HEK293 (cell line): ENCODE measurements at regions not wholly inside any gene's neighbourhood (a gene's known extent, or its start where the extent isn't known, plus 50 kb on each side); places are given as distances from the start of the nearest gene placed in this dataset.

ENCODE experiments used
- CTCF ChIA-PET: fragments of 350-600 bp; formaldehyde crosslinking; extraction: SDS; loops from one replicate; lab custom pipeline; 2021; ENCODE audit warnings: antibody characterized with exemption; lab: Yijun Ruan, JAX
- POLR2A ChIA-PET: fragments of 300-600 bp; formaldehyde crosslinking; extraction: SDS; loops from one replicate; lab custom pipeline; 2020; ENCODE audit warnings: antibody characterized with exemption, inconsistent platforms; lab: Yijun Ruan, JAX
- H3K27ac ChIP-seq: fragments of 200-500 bp; sonication (Bioruptor generic); 2 replicates; pipeline ENCODE4 v1.5.1; 2014; ENCODE audit warnings: low read depth, low read length, control low read depth, inconsistent platforms; ENCODE audit errors: extremely low read depth
- H3K36me3 ChIP-seq, 2 experiments: fragments of 200-500 bp in 1 of 2; sonication (Bioruptor generic) in 1 of 2; 1 replicate in 1 of 2; 2 replicates in 1 of 2; pipeline ENCODE4 v1.5.1; 2014 to 2017; ENCODE audit warnings: inconsistent platforms in 2 of 2, low read length in 2 of 2; ENCODE audit not compliant: control insufficient read depth in 2 of 2, insufficient read depth in 1 of 2
- H3K4me1 ChIP-seq: fragments of 200-500 bp; sonication (Bioruptor generic); 2 replicates; pipeline ENCODE4 v1.5.1; 2014; ENCODE audit warnings: mild to moderate bottlenecking, low read length, inconsistent platforms; ENCODE audit not compliant: control insufficient read depth, insufficient read depth
- H3K4me3 ChIP-seq: 2 replicates; pipeline ENCODE4 v1.5.1; 2011; ENCODE audit warnings: low read depth, mild to moderate bottlenecking, control low read depth, low read length, moderate library complexity
- H3K9me3 ChIP-seq: fragments of 200-500 bp; sonication (Bioruptor generic); 2 replicates; pipeline ENCODE4 v1.5.1; 2014; ENCODE audit warnings: low read depth, low read length, inconsistent platforms; ENCODE audit not compliant: control insufficient read depth, insufficient read depth
- ATF2 ChIP-seq: fragments of 450-650 bp; formaldehyde crosslinking; IDR thresholded peaks from 2 replicates; pipeline ENCODE4 v1.5.1; 2016; ENCODE audit warnings: missing biosample characterization, missing genetic modification characterization, low read depth
- BCL11B ChIP-seq: fragments of 450-650 bp; formaldehyde crosslinking; IDR thresholded peaks from 2 replicates; pipeline ENCODE4 v1.5.1; 2016; ENCODE audit warnings: low read depth, missing biosample characterization, missing genetic modification characterization
- ELK4 ChIP-seq: IDR thresholded peaks from 2 replicates; pipeline ENCODE4 v1.6.1; 2011; ENCODE audit warnings: mild to moderate bottlenecking, low read depth, low read length, borderline replicate concordance
- FEZF1 ChIP-seq: fragments of 450-650 bp; formaldehyde crosslinking; IDR thresholded peaks from 2 replicates; pipeline ENCODE4 v1.5.1; 2016; ENCODE audit warnings: missing biosample characterization, missing genetic modification characterization
- GFI1B ChIP-seq: fragments of 450-650 bp; formaldehyde crosslinking; IDR thresholded peaks from 2 replicates; pipeline ENCODE4 v1.5.1; 2016; ENCODE audit warnings: missing biosample characterization, missing genetic modification characterization
- HOXA7 ChIP-seq: sonication (generic); formaldehyde crosslinking; IDR thresholded peaks from 2 replicates; pipeline ENCODE4 v1.8.1; 2022; ENCODE audit warnings: missing genetic modification reagents, borderline replicate concordance
- KLF17 ChIP-seq: fragments of 450-650 bp; formaldehyde crosslinking; IDR thresholded peaks from 2 replicates; pipeline ENCODE4 v1.5.1; 2016; ENCODE audit warnings: missing biosample characterization, missing genetic modification characterization
- OSR2 ChIP-seq: fragments of 450-650 bp; formaldehyde crosslinking; IDR thresholded peaks from 2 replicates; pipeline ENCODE4 v1.5.1; 2016; ENCODE audit warnings: missing biosample characterization, missing genetic modification characterization
- SETDB1 ChIP-seq: IDR thresholded peaks from one replicate; pipeline ENCODE4 v1.6.1; 2017; ENCODE audit warnings: mild to moderate bottlenecking, low read length, moderate library complexity, mixed read lengths; ENCODE audit not compliant: insufficient read length
- WT1 ChIP-seq: fragments of 450-650 bp; formaldehyde crosslinking; IDR thresholded peaks from 2 replicates; pipeline ENCODE4 v1.5.1; 2016; ENCODE audit warnings: missing biosample characterization, missing genetic modification characterization
- YY1 ChIP-seq: fragments of 450-650 bp; formaldehyde crosslinking; IDR thresholded peaks from 2 replicates; pipeline ENCODE4 v1.5.1; 2018; ENCODE audit warnings: missing biosample characterization, missing genetic modification characterization
- ZBTB21 ChIP-seq: fragments of 450-650 bp; formaldehyde crosslinking; IDR thresholded peaks from 2 replicates; pipeline ENCODE4 v1.5.1; 2017; ENCODE audit warnings: missing biosample characterization, missing genetic modification characterization
- ZFP3 ChIP-seq: fragments of 450-650 bp; formaldehyde crosslinking; IDR thresholded peaks from 2 replicates; pipeline ENCODE4 v1.5.1; 2016; ENCODE audit warnings: low read depth, missing biosample characterization, missing genetic modification characterization
- ZFP41 ChIP-seq: fragments of 450-650 bp; formaldehyde crosslinking; IDR thresholded peaks from 2 replicates; pipeline ENCODE4 v1.5.1; 2016; ENCODE audit warnings: missing biosample characterization, missing genetic modification characterization, borderline replicate concordance
- ZNF132 ChIP-seq: fragments of 450-650 bp; formaldehyde crosslinking; IDR thresholded peaks from 2 replicates; pipeline ENCODE4 v1.5.1; 2017; ENCODE audit warnings: missing biosample characterization, missing genetic modification characterization, borderline replicate concordance
- ZNF133 ChIP-seq: fragments of 450-650 bp; formaldehyde crosslinking; IDR thresholded peaks from 2 replicates; pipeline ENCODE4 v1.5.1; 2016; ENCODE audit warnings: missing biosample characterization, missing genetic modification characterization
- ZNF2 ChIP-seq: fragments of 450-650 bp; formaldehyde crosslinking; IDR thresholded peaks from 2 replicates; pipeline ENCODE4 v1.5.1; 2016; ENCODE audit warnings: missing biosample characterization, missing genetic modification characterization
- ZNF239 ChIP-seq: fragments of 450-650 bp; formaldehyde crosslinking; IDR thresholded peaks from 2 replicates; pipeline ENCODE4 v1.5.1; 2016; ENCODE audit warnings: missing biosample characterization, missing genetic modification characterization
- ZNF266 ChIP-seq: fragments of 450-650 bp; formaldehyde crosslinking; IDR thresholded peaks from 2 replicates; pipeline ENCODE4 v1.5.1; 2016; ENCODE audit warnings: missing biosample characterization, missing genetic modification characterization, low read depth
- ZNF354C ChIP-seq: fragments of 450-650 bp; formaldehyde crosslinking; IDR thresholded peaks from 2 replicates; pipeline ENCODE4 v1.5.1; 2016; ENCODE audit warnings: missing biosample characterization, missing genetic modification characterization, low read depth, borderline replicate concordance
- ZNF398 ChIP-seq: fragments of 450-650 bp; formaldehyde crosslinking; IDR thresholded peaks from 2 replicates; pipeline ENCODE4 v1.5.1; 2017; ENCODE audit warnings: missing biosample characterization, missing genetic modification characterization
- ZNF416 ChIP-seq: fragments of 450-650 bp; formaldehyde crosslinking; IDR thresholded peaks from 2 replicates; pipeline ENCODE4 v1.5.1; 2016; ENCODE audit warnings: missing biosample characterization, missing genetic modification characterization
- ZNF48 ChIP-seq: fragments of 450-650 bp; formaldehyde crosslinking; IDR thresholded peaks from 2 replicates; pipeline ENCODE4 v1.5.1; 2016; ENCODE audit warnings: missing biosample characterization, missing genetic modification characterization
- ZNF555 ChIP-seq: fragments of 450-650 bp; formaldehyde crosslinking; conservative IDR thresholded peaks from 2 replicates; pipeline ENCODE4 v1.5.1; 2017; ENCODE audit warnings: missing biosample characterization, mild to moderate bottlenecking, missing genetic modification characterization, inconsistent platforms
- ZNF600 ChIP-seq: fragments of 450-650 bp; formaldehyde crosslinking; IDR thresholded peaks from 2 replicates; pipeline ENCODE4 v1.5.1; 2016; ENCODE audit warnings: missing biosample characterization, missing genetic modification characterization
- ZNF785 ChIP-seq: fragments of 450-650 bp; formaldehyde crosslinking; IDR thresholded peaks from 2 replicates; pipeline ENCODE4 v1.5.1; 2016; ENCODE audit warnings: missing biosample characterization, missing genetic modification characterization
- ZNF792 ChIP-seq: fragments of 450-650 bp; formaldehyde crosslinking; IDR thresholded peaks from 2 replicates; pipeline ENCODE4 v1.5.1; 2016; ENCODE audit warnings: missing biosample characterization, missing genetic modification characterization
- ZSCAN23 ChIP-seq: fragments of 450-650 bp; formaldehyde crosslinking; IDR thresholded peaks from 2 replicates; pipeline ENCODE4 v1.5.1; 2016; ENCODE audit warnings: missing biosample characterization, missing genetic modification characterization
- ZSCAN4 ChIP-seq: fragments of 450-650 bp; formaldehyde crosslinking; IDR thresholded peaks from 2 replicates; pipeline ENCODE4 v1.5.1; 2017; ENCODE audit warnings: missing biosample characterization, missing genetic modification characterization
- ZSCAN5A ChIP-seq: fragments of 450-650 bp; formaldehyde crosslinking; IDR thresholded peaks from 2 replicates; pipeline ENCODE4 v1.5.1; 2016; ENCODE audit warnings: missing biosample characterization, missing genetic modification characterization

GRCh38 chr12:127519779-127520178 lies 747.2 kb upstream of the TMEM132C start (continued):
- TF ChIP-seq SETDB1: no peak
- TF ChIP-seq ZNF239 (tag by site-specific recombination): no peak
- TF ChIP-seq, all 188 proteins: peak for 0

GRCh38 chr12:127526925-127527324 lies 740.0 kb upstream of the TMEM132C start:
- no peak overlapping the region for H3K4me3 ChIP-seq
- CTCF ChIA-PET: no interaction called here

GRCh38 chr12:127528551-127528950 lies 738.4 kb upstream of the TMEM132C start:
- Histone ChIP-seq H3K36me3 (no peaks in the 10 kb centered on the region), H3K4me3 (no peak overlapping the region), H3K4me1 (no peaks in the 10 kb centered on the region), H3K9me3 (no peaks in the 10 kb centered on the region), H3K27ac (no peak overlapping the region)
- ChIA-PET CTCF (no interaction called here), POLR2A (no interaction called here)
- no peak for TF ChIP-seq ZNF48 (tag by site-specific recombination)
- no peak for TF ChIP-seq ATF2 (tag by site-specific recombination)
- no peak for TF ChIP-seq ZNF785
- no peak for TF ChIP-seq HOXA7 (CRISPR knock-in tag)
- TF ChIP-seq OSR2 (tag by site-specific recombination): no peak
- no peak for TF ChIP-seq ZSCAN4 (tag by site-specific recombination)
- TF ChIP-seq ZSCAN23 (tag by site-specific recombination): no peak
- no peak for TF ChIP-seq FEZF1 (tag by site-specific recombination)
- TF ChIP-seq ZNF266: no peak

More at GRCh38 chr12:127526925-127527324, 740.0 kb upstream of the TMEM132C start:
- H3K36me3 ChIP-seq: no peaks in the 10 kb centered on the region
- H3K9me3 ChIP-seq: no peaks in the 10 kb centered on the region
- H3K4me1 ChIP-seq: no peaks in the 10 kb centered on the region
- POLR2A ChIA-PET: no interaction called here
- H3K27ac ChIP-seq: no peak overlapping the region
- TF ChIP-seq ZNF555 (tag by site-specific recombination): no peak
- TF ChIP-seq ZNF416 (tag by site-specific recombination): no peak
- no peak for TF ChIP-seq YY1
- no peak for TF ChIP-seq ZNF2 (tag by site-specific recombination)
- TF ChIP-seq ZBTB21: no peak
- TF ChIP-seq ZNF133 (tag by site-specific recombination): no peak
- TF ChIP-seq ZFP3 (tag by site-specific recombination): no peak
- TF ChIP-seq ZNF354C: no peak
- TF ChIP-seq KLF17: no peak
- TF ChIP-seq ELK4: no peak
- no peak for TF ChIP-seq GFI1B (tag by site-specific recombination)
- no peak for TF ChIP-seq ZFP41 (tag by site-specific recombination)
- no peak for TF ChIP-seq ZNF792 (tag by site-specific recombination)
- no peak for TF ChIP-seq ZSCAN5A (tag by site-specific recombination)
- TF ChIP-seq ZNF398 (tag by site-specific recombination): no peak
- no peak for TF ChIP-seq WT1
- no peak for TF ChIP-seq ZNF132 (tag by site-specific recombination)
- no peak for TF ChIP-seq ZNF600 (tag by site-specific recombination)
- no peak for TF ChIP-seq BCL11B (tag by site-specific recombination)
- no peak for TF ChIP-seq SETDB1
